K562 (cell line): ENCODE measurements at regions not wholly inside any gene's neighbourhood (a gene's known extent, or its start where the extent isn't known, plus 50 kb on each side); places are given as distances from the start of the nearest gene placed in this dataset.

Source experiments
- EP300 ChIP-seq: IDR thresholded peaks from 2 replicates; pipeline ENCODE4 v1.6.1; 2012; ENCODE audit warnings: low read length, improper control_type of control experiment
- MLX ChIP-seq, 2 experiments: fragments of 450-650 bp in 1 of 2; sonication (generic) in 1 of 2; formaldehyde crosslinking; conservative IDR thresholded peaks; 2 replicates each; pipeline versions ENCODE4 v1.4.0 to v1.8.1; 2020 to 2022; ENCODE audit warnings: mild to moderate bottlenecking in 1 of 2, missing genetic modification reagents in 1 of 2
- MXD1 ChIP-seq: fragments of 250-450 bp; sonication (Bioruptor Pico); IDR thresholded peaks from 2 replicates; pipeline ENCODE4 v1.8.0; 2021; ENCODE audit warnings: borderline replicate concordance, mild to moderate bottlenecking, moderate library complexity; ENCODE audit not compliant: poor library complexity, severe bottlenecking
- SETDB1 ChIP-seq: IDR thresholded peaks from one replicate; pipeline ENCODE4 v1.6.1; 2012; ENCODE audit warnings: low read length, control low read depth, inconsistent platforms
- THRA ChIP-seq: fragments of 450-650 bp; IDR thresholded peaks from 2 replicates; pipeline ENCODE4 v1.6.1; 2017; ENCODE audit warnings: mild to moderate bottlenecking, moderate library complexity
- ZKSCAN8 ChIP-seq: fragments of 200-800 bp; sonication (Bioruptor generic); IDR thresholded peaks from 2 replicates; pipeline ENCODE4 v1.6.1; 2016; ENCODE audit warnings: missing genetic modification characterization, missing compliant biosample characterization
- ZNF212 ChIP-seq: fragments of 450-650 bp; formaldehyde crosslinking; IDR thresholded peaks from 2 replicates; pipeline ENCODE4 v1.4.0; 2020; ENCODE audit warnings: mild to moderate bottlenecking

GRCh38 chr1:20413776-20414140, 72.3 kb downstream of the CAMK2N1 start:
- TF ChIP-seq MXD1 (CRISPR knock-in tag) (no peak), THRA (no peak), ZNF212 (CRISPR knock-in tag) (no peak), MLX (CRISPR knock-in tag; conservative IDR thresholded peaks at IDR 0.05) (no peak), EP300 (no peak), SETDB1 (no peak), ZKSCAN8 (no peak)
